ENCODE measurements at regions not wholly inside any gene's neighbourhood (a gene's known extent, or its start where the extent isn't known, plus 50 kb on each side); places are given as distances from the start of the nearest gene placed in this dataset.

- in situ Hi-C loops (cut with HindIII; ENCODE audit: low pct_unique_long_range_greater_than_20kb, low sequenced_read_pairs), result no loop called here
- no peak for DNase-seq (ENCODE audit: low read depth in 1 of 2, low spot score in 1 of 2)
- TF ChIP-seq JUND (IDR thresholded peaks at IDR 0.05; ENCODE audit: low read depth), result no peak
Observed at GRCh38 chr6:126091466-126091865, 105.1 kb downstream of the TRMT11 start.

- in situ Hi-C loops (cut with HindIII; ENCODE audit: low pct_unique_long_range_greater_than_20kb, low sequenced_read_pairs), result no loop called here
- no peak for DNase-seq (ENCODE audit: low read depth in 1 of 2, low spot score in 1 of 2)
- TF ChIP-seq JUND (IDR thresholded peaks at IDR 0.05; ENCODE audit: low read depth), result no peak
Observed at GRCh38 chr6:126093108-126093507, 106.8 kb downstream of the TRMT11 start.

GRCh38 chr6:126094411-126094810, 108.1 kb downstream of the TRMT11 start:
- TF ChIP-seq JUND (IDR thresholded peaks at IDR 0.05; ENCODE audit: low read depth), result no peak
- no peak for DNase-seq (ENCODE audit: low read depth in 1 of 2, low spot score in 1 of 2)
- in situ Hi-C loops (cut with HindIII; ENCODE audit: low pct_unique_long_range_greater_than_20kb, low sequenced_read_pairs), result no loop called here

- in situ Hi-C loops (cut with HindIII; ENCODE audit: low pct_unique_long_range_greater_than_20kb, low sequenced_read_pairs), result no loop called here
- no peak for TF ChIP-seq JUND (IDR thresholded peaks at IDR 0.05; ENCODE audit: low read depth)
- no peak for DNase-seq (ENCODE audit: low read depth in 1 of 2, low spot score in 1 of 2)
Observed at GRCh38 chr6:126100386-126100785, 114.0 kb downstream of the TRMT11 start.

- in situ Hi-C loops (cut with HindIII; ENCODE audit: low pct_unique_long_range_greater_than_20kb, low sequenced_read_pairs), result no loop called here
- DNase-seq (ENCODE audit: low read depth in 1 of 2, low spot score in 1 of 2), result no peak
- TF ChIP-seq JUND (IDR thresholded peaks at IDR 0.05; ENCODE audit: low read depth), result no peak
Observed at GRCh38 chr6:126102358-126102757, 116.0 kb downstream of the TRMT11 start.

- TF ChIP-seq JUND (IDR thresholded peaks at IDR 0.05; ENCODE audit: low read depth), result no peak
- DNase-seq (ENCODE audit: low read depth in 1 of 2, low spot score in 1 of 2), result no peak
- in situ Hi-C loops (cut with HindIII; ENCODE audit: low pct_unique_long_range_greater_than_20kb, low sequenced_read_pairs), result no loop called here
Observed at GRCh38 chr6:126103993-126104392, 117.7 kb downstream of the TRMT11 start.

GRCh38 chr6:126107475-126108166, 121.3 kb downstream of the TRMT11 start:
- TF ChIP-seq JUND (IDR thresholded peaks at IDR 0.05; ENCODE audit: low read depth), result no peak
- no peak for DNase-seq (ENCODE audit: low read depth in 1 of 2, low spot score in 1 of 2)
- in situ Hi-C loops (cut with HindIII; ENCODE audit: low pct_unique_long_range_greater_than_20kb, low sequenced_read_pairs), result no loop called here

- no peak for TF ChIP-seq JUND (IDR thresholded peaks at IDR 0.05; ENCODE audit: low read depth)
- DNase-seq (ENCODE audit: low read depth in 1 of 2, low spot score in 1 of 2), result no peak
- in situ Hi-C loops (cut with HindIII; ENCODE audit: low pct_unique_long_range_greater_than_20kb, low sequenced_read_pairs), result no loop called here
Observed at GRCh38 chr6:126110512-126111270, 124.4 kb downstream of the TRMT11 start.

- DNase-seq (ENCODE audit: low read depth in 1 of 2, low spot score in 1 of 2), result no peak
- TF ChIP-seq JUND (IDR thresholded peaks at IDR 0.05; ENCODE audit: low read depth), result no peak
- in situ Hi-C loops (cut with HindIII; ENCODE audit: low pct_unique_long_range_greater_than_20kb, low sequenced_read_pairs), result no loop called here
Observed at GRCh38 chr6:126111327-126111726, 125.0 kb downstream of the TRMT11 start.

GRCh38 chr6:126112171-126112632, 125.9 kb downstream of the TRMT11 start:
- no peak for TF ChIP-seq JUND (IDR thresholded peaks at IDR 0.05; ENCODE audit: low read depth)
- DNase-seq (ENCODE audit: low read depth in 1 of 2, low spot score in 1 of 2), result peak; percentile 7 to 24
- in situ Hi-C loops (cut with HindIII; ENCODE audit: low pct_unique_long_range_greater_than_20kb, low sequenced_read_pairs), result no loop called here

GRCh38 chr6:126113261-126113660, 126.9 kb downstream of the TRMT11 start:
- in situ Hi-C loops (cut with HindIII; ENCODE audit: low pct_unique_long_range_greater_than_20kb, low sequenced_read_pairs), result no loop called here
- no peak for TF ChIP-seq JUND (IDR thresholded peaks at IDR 0.05; ENCODE audit: low read depth)
- no peak for DNase-seq (ENCODE audit: low read depth in 1 of 2, low spot score in 1 of 2)

- DNase-seq (ENCODE audit: low read depth in 1 of 2, low spot score in 1 of 2), result no peak
- no peak for TF ChIP-seq JUND (IDR thresholded peaks at IDR 0.05; ENCODE audit: low read depth)
- in situ Hi-C loops (cut with HindIII; ENCODE audit: low pct_unique_long_range_greater_than_20kb, low sequenced_read_pairs), result no loop called here
Observed at GRCh38 chr6:126117251-126117650, 130.9 kb downstream of the TRMT11 start.

- DNase-seq (ENCODE audit: low read depth in 1 of 2, low spot score in 1 of 2), result no peak
- TF ChIP-seq JUND (IDR thresholded peaks at IDR 0.05; ENCODE audit: low read depth), result no peak
- in situ Hi-C loops (cut with HindIII; ENCODE audit: low pct_unique_long_range_greater_than_20kb, low sequenced_read_pairs), result no loop called here
Observed at GRCh38 chr6:126118058-126118755, 131.9 kb downstream of the TRMT11 start.

All from T47D (cell line).